ENCODE measurements at regions not wholly inside any gene's neighbourhood (a gene's known extent, or its start where the extent isn't known, plus 50 kb on each side); places are given as distances from the start of the nearest gene placed in this dataset.

DNA sequence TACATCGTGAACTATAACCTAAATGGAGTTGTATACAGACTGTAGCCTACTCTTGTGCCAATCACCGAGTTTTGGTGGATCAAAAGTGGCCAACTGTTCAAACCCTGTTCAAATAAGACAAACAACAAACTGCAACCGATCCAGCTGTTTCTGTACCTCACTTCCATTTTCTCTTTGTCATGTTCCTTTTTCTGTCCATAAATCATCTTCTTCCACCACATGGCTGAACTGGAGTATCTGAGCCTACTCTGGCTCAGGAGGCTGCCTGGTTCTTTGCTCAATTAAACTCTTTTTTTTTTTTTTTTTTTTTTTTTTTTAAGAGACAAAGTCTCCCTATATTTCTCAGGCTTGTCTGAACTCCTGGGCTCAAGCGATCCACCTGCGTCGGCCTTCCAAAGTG, 59.0 kb upstream of the NPVF start (continued):
- TF ChIP-seq, protein P1, sequence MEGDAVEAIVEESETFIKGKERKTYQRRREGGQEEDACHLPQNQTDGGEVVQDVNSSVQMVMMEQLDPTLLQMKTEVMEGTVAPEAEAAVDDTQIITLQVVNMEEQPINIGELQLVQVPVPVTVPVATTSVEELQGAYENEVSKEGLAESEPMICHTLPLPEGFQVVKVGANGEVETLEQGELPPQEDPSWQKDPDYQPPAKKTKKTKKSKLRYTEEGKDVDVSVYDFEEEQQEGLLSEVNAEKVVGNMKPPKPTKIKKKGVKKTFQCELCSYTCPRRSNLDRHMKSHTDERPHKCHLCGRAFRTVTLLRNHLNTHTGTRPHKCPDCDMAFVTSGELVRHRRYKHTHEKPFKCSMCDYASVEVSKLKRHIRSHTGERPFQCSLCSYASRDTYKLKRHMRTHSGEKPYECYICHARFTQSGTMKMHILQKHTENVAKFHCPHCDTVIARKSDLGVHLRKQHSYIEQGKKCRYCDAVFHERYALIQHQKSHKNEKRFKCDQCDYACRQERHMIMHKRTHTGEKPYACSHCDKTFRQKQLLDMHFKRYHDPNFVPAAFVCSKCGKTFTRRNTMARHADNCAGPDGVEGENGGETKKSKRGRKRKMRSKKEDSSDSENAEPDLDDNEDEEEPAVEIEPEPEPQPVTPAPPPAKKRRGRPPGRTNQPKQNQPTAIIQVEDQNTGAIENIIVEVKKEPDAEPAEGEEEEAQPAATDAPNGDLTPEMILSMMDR (IDR thresholded peaks at IDR 0.05 in 2 of 3, conservative IDR thresholded peaks at IDR 0.05 in 1 of 3; ENCODE audit: borderline replicate concordance in 1 of 3, insufficient read depth in 1 of 3, low read depth in 2 of 3, low read length in 2 of 3): no peak
- TF ChIP-seq TCF7L2 (IDR thresholded peaks at IDR 0.05; ENCODE audit: borderline replicate concordance, extremely low read depth, insufficient read depth, insufficient read length) (no peak), SRF (IDR thresholded peaks at IDR 0.05; ENCODE audit: low read depth) (no peak)
- TF ChIP-seq, protein P2, sequence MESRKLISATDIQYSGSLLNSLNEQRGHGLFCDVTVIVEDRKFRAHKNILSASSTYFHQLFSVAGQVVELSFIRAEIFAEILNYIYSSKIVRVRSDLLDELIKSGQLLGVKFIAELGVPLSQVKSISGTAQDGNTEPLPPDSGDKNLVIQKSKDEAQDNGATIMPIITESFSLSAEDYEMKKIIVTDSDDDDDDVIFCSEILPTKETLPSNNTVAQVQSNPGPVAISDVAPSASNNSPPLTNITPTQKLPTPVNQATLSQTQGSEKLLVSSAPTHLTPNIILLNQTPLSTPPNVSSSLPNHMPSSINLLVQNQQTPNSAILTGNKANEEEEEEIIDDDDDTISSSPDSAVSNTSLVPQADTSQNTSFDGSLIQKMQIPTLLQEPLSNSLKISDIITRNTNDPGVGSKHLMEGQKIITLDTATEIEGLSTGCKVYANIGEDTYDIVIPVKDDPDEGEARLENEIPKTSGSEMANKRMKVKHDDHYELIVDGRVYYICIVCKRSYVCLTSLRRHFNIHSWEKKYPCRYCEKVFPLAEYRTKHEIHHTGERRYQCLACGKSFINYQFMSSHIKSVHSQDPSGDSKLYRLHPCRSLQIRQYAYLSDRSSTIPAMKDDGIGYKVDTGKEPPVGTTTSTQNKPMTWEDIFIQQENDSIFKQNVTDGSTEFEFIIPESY (IDR thresholded peaks at IDR 0.05; ENCODE audit: extremely low read depth, insufficient replicate concordance, low read length): no peak
- TF ChIP-seq, protein P3, sequence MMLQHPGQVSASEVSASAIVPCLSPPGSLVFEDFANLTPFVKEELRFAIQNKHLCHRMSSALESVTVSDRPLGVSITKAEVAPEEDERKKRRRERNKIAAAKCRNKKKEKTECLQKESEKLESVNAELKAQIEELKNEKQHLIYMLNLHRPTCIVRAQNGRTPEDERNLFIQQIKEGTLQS (IDR thresholded peaks at IDR 0.05): no peak

GRCh38 chr7:25288556-25289307, 60.4 kb upstream of the NPVF start:
- Histone ChIP-seq H3K79me2 (ENCODE audit: insufficient read depth, low read length) (no peaks in the 10 kb centered on the region), H3K9ac (ENCODE audit: low read length) (no peak overlapping the region), H3K4me1 (ENCODE audit: control insufficient read depth in 1 of 2, insufficient read depth in 2 of 2, low read length in 2 of 2) (no peaks in the 10 kb centered on the region), H3K4me3 (replicated peaks in 1 of 2; ENCODE audit: low read depth in 1 of 2, low read length in 2 of 2) (no peak overlapping the region), H4K20me1 (ENCODE audit: insufficient read depth) (no peaks in the 10 kb centered on the region), H3K27me3 (ENCODE audit: insufficient read depth, low read length) (peaks cover 11% of the 10 kb centered on the region), H3K36me3 (ENCODE audit: control insufficient read depth in 1 of 2, insufficient read depth in 2 of 2, low read length in 2 of 2) (no peaks in the 10 kb centered on the region), H3K4me2 (ENCODE audit: low read length) (no peak overlapping the region), H3K9me3 (ENCODE audit: control insufficient read depth in 1 of 2, insufficient read depth in 1 of 2, low read depth in 1 of 2, low read length in 2 of 2) (no peaks in the 10 kb centered on the region), H2AFZ (ENCODE audit: low read depth, low read length, poor library complexity, severe bottlenecking) (no peak overlapping the region), H3K9me2 (ENCODE audit: insufficient read depth) (no peaks in the 10 kb centered on the region), H3K27ac (ENCODE audit: low read depth, low read length) (no peak overlapping the region)
- intact Hi-C loops (cut with micrococcal nuclease): no loop called here
- ChIA-PET POLR2A (no interaction called here), CTCF (no interaction called here), RAD21 (ENCODE audit: low non-redundant PET in 1 of 2, low total read pairs in 2 of 2, uncharacterized antibody in 2 of 2, unreplicated experiment in 2 of 2) (no interaction called here)
- no TSS peak for BruUV-seq (replicated peaks)
- ATAC-seq: no peak
- no peak for DNase-seq (ENCODE audit: low read depth, low spot score)
- no peak for TF ChIP-seq EGR1 (IDR thresholded peaks at IDR 0.05; ENCODE audit: low read depth)

Measured in HCT116 (cell line).